Mesenchymal stem cell (in vitro differentiated cells and primary cell): ENCODE measurements at regions not wholly inside any gene's neighbourhood (a gene's known extent, or its start where the extent isn't known, plus 50 kb on each side); places are given as distances from the start of the nearest gene placed in this dataset.

Experiments
- DNase-seq: peaks from one replicate; pipeline ENCODE4 v3.0.0-alpha.2; 2013
- H2AFZ ChIP-seq: one replicate; pipeline ENCODE4 v1.6.1; 2013; ENCODE audit warnings: low read depth, mild to moderate bottlenecking, control low read depth, inconsistent platforms, low read length, moderate library complexity
- H2AK5ac ChIP-seq: 2 replicates; pipeline ENCODE4 v1.6.1; 2013; ENCODE audit warnings: low read length, moderate library complexity, mild to moderate bottlenecking, inconsistent platforms; ENCODE audit not compliant: severe bottlenecking
- H2BK120ac ChIP-seq: one replicate; pipeline ENCODE4 v1.6.1; 2013; ENCODE audit warnings: low read depth, mild to moderate bottlenecking, inconsistent platforms, low read length, moderate library complexity
- H2BK12ac ChIP-seq, 2 experiments: one replicate each; pipeline ENCODE4 v1.6.1; 2013; ENCODE audit warnings: inconsistent platforms in 2 of 2, low read length in 2 of 2, mild to moderate bottlenecking in 2 of 2, moderate library complexity in 2 of 2, control low read depth in 1 of 2
- H2BK15ac ChIP-seq: one replicate; pipeline ENCODE4 v1.6.1; 2013; ENCODE audit warnings: mild to moderate bottlenecking, low read depth, inconsistent platforms; ENCODE audit not compliant: poor library complexity, severe bottlenecking
- H2BK5ac ChIP-seq: 2 replicates; pipeline ENCODE4 v1.6.1; 2013; ENCODE audit warnings: low read depth, mild to moderate bottlenecking, low read length, control low read depth, inconsistent platforms; ENCODE audit not compliant: poor library complexity, severe bottlenecking
- H3K14ac ChIP-seq, 2 experiments: one replicate each; pipeline ENCODE4 v1.6.1; 2013; ENCODE audit warnings: inconsistent platforms in 2 of 2, low read length in 2 of 2, control low read depth in 1 of 2, mild to moderate bottlenecking in 1 of 2, moderate library complexity in 1 of 2
- H3K18ac ChIP-seq, 2 experiments: one replicate each; pipeline ENCODE4 v1.6.1; 2013; ENCODE audit warnings: inconsistent platforms in 2 of 2, low read length in 2 of 2, control low read depth in 1 of 2, low read depth in 1 of 2, mild to moderate bottlenecking in 1 of 2
- H3K23ac ChIP-seq, 2 experiments: one replicate each; pipeline ENCODE4 v1.6.1; 2013; ENCODE audit warnings: inconsistent platforms in 2 of 2, low read length in 2 of 2, mild to moderate bottlenecking in 2 of 2, moderate library complexity in 2 of 2, control low read depth in 1 of 2
- H3K27ac ChIP-seq: 2 replicates; pipeline ENCODE4 v1.5.1; 2013; ENCODE audit warnings: mild to moderate bottlenecking, moderate library complexity, low read length, control low read depth, inconsistent platforms; ENCODE audit not compliant: poor library complexity, severe bottlenecking
- H3K27me3 ChIP-seq, 2 experiments: 2 replicates each; pipeline versions ENCODE4 v1.6.1 to v1.7.0; 2013; ENCODE audit warnings: low read length in 2 of 2, mild to moderate bottlenecking in 2 of 2, moderate library complexity in 2 of 2, control low read depth in 1 of 2, inconsistent platforms in 1 of 2; ENCODE audit not compliant: control insufficient read depth in 1 of 2, insufficient read depth in 1 of 2
- H3K36me3 ChIP-seq, 2 experiments: 2 replicates each; pipeline versions ENCODE4 v1.6.1 to v1.7.0; 2013; ENCODE audit warnings: low read length in 2 of 2, control low read depth in 1 of 2, inconsistent platforms in 1 of 2, low read depth in 1 of 2, mild to moderate bottlenecking in 1 of 2; ENCODE audit not compliant: insufficient read depth in 2 of 2, control insufficient read depth in 1 of 2
- H3K4ac ChIP-seq, 2 experiments: one replicate each; pipeline ENCODE4 v1.6.1; 2013; ENCODE audit warnings: inconsistent platforms in 2 of 2, low read length in 2 of 2, mild to moderate bottlenecking in 2 of 2, moderate library complexity in 2 of 2, control low read depth in 1 of 2, low read depth in 1 of 2
- H3K4me1 ChIP-seq: 2 replicates; pipeline ENCODE4 v1.6.1; 2013; ENCODE audit warnings: low read depth, low read length, control low read depth; ENCODE audit not compliant: control insufficient read depth, insufficient read depth
- H3K4me2 ChIP-seq: 2 replicates; pipeline ENCODE4 v1.6.1; 2013; ENCODE audit warnings: low read length, mild to moderate bottlenecking, inconsistent platforms; ENCODE audit not compliant: poor library complexity, severe bottlenecking
- H3K4me3 ChIP-seq, 2 experiments: 2 replicates each; pipeline versions ENCODE4 v1.5.1 to v1.7.0; 2013; ENCODE audit warnings: low read length in 2 of 2, mild to moderate bottlenecking in 2 of 2, control low read depth in 1 of 2, low read depth in 1 of 2; ENCODE audit not compliant: insufficient read depth in 1 of 2
- H3K79me1 ChIP-seq: replicated peaks from 2 replicates; pipeline ENCODE4 v1.6.1; 2013; ENCODE audit warnings: mild to moderate bottlenecking, control low read depth, low read length, inconsistent platforms; ENCODE audit not compliant: poor library complexity, severe bottlenecking
- H3K9ac ChIP-seq: 2 replicates; pipeline ENCODE4 v1.7.0; 2013; ENCODE audit warnings: mild to moderate bottlenecking, low read length, moderate library complexity
- H3K9me3 ChIP-seq: 2 replicates; pipeline ENCODE4 v1.7.0; 2013; ENCODE audit warnings: mild to moderate bottlenecking, low read length; ENCODE audit not compliant: control insufficient read depth
- H4K8ac ChIP-seq: one replicate; pipeline ENCODE4 v1.6.1; 2013; ENCODE audit warnings: inconsistent platforms, mild to moderate bottlenecking, low read length, moderate library complexity
- H4K91ac ChIP-seq: one replicate; pipeline ENCODE4 v1.6.1; 2013; ENCODE audit warnings: mild to moderate bottlenecking, low read length, inconsistent platforms
- WGBS: methylation state at CpG from one replicate; pipeline ENCODE4 v1.1.7; 2013; ENCODE audit warnings: mixed read lengths; 5-methylcytosine and 5-hydroxymethylcytosine counted together

DNA sequence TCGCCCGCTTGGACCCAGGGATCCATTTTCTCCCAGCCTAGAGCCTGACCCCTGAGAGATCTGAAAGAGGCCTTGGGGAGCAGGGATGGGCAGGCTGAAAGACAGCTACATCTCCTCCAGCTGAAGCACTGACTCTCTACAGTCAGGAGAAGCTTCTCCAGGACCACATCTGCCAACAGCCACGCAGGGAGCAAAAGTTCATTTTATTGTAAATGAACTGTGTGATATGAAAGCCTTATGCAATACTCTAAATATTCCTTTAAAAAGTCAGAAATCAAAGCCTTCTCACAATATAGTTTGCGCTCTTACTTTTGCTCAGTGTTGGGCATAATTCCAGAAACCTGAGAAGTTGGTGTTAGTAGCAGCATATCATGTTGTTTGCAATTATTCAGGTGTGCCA, 428.9 kb upstream of the RAB6C start:
- H3K27ac ChIP-seq, result no peak overlapping the region
- no peak overlapping the region for H2BK5ac ChIP-seq
- no peak overlapping the region for H3K9ac ChIP-seq
- H3K27me3 ChIP-seq, result no peaks in the 10 kb centered on the region
- H4K91ac ChIP-seq, result no peak overlapping the region
- WGBS, result 83% methylated on average over 3 of the region's 4 CpGs
- no peak overlapping the region for H2BK12ac ChIP-seq
- no peaks in the 10 kb centered on the region for H3K9me3 ChIP-seq
- H2BK15ac ChIP-seq, result no peak overlapping the region
- no peak overlapping the region for H3K18ac ChIP-seq
- no peaks in the 10 kb centered on the region for H3K36me3 ChIP-seq
- H3K23ac ChIP-seq, result no peak overlapping the region
- no peak overlapping the region for H2AFZ ChIP-seq
- no peak overlapping the region for H2BK120ac ChIP-seq
- no peak overlapping the region for H4K8ac ChIP-seq
- no peak overlapping the region for H2AK5ac ChIP-seq
- H3K4me2 ChIP-seq, result no peak overlapping the region
- H3K4ac ChIP-seq, result no peak overlapping the region
- no peak overlapping the region for H3K4me3 ChIP-seq
- H3K4me1 ChIP-seq, result no peaks in the 10 kb centered on the region
- no peak overlapping the region for H3K14ac ChIP-seq
- no peaks in the 10 kb centered on the region for H3K79me1 ChIP-seq
- no peak for DNase-seq

DNA sequence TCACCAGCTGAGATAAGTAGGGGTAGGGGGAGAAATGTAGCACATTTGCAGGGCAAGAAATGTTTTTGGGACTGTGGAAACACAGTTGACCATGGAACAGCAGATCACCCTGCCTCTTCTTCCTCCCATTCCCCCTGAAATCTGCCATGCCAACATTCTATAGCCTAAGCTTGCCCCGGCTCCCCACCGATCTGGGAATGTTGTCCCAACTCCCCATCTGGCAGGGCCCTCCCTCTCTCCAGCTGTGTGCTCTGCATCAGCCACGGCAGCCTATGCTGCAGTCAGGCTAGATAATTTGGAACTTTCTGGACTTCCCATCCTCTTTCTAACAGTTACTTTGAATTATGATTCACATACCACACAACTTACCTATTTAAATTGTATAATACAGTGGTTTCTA, 425.1 kb upstream of the RAB6C start:
- Histone ChIP-seq H3K36me3 (no peaks in the 10 kb centered on the region), H3K18ac (no peak overlapping the region)

DNA sequence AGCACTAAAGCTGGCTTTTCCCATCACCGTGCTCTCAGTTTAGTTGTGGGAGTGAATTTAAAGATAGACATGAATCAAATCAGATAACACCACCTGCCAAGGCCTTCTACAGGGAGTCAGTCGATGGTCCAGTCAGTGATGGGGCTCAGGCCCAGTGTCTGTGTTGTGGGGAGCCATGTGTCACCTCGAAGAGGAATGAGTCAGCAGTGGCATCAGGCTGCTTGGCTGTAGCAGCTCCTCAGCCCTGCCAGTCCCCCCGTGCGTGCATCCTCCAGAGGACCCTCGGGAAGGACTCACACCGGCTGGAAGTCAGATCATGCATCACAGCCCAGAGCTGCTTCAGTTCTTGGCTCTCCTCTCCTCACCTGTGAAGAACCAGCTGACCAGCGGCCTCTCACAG, 420.4 kb upstream of the RAB6C start:
- no peak overlapping the region for H2BK12ac ChIP-seq
- H3K23ac ChIP-seq, result no peak overlapping the region
- H3K79me1 ChIP-seq, result no peaks in the 10 kb centered on the region
- no peak overlapping the region for H3K4me3 ChIP-seq
- H3K14ac ChIP-seq, result no peak overlapping the region
- H3K27me3 ChIP-seq, result no peaks in the 10 kb centered on the region
- H3K9me3 ChIP-seq, result no peaks in the 10 kb centered on the region
- H2AFZ ChIP-seq, result no peak overlapping the region
- H3K4me2 ChIP-seq, result no peak overlapping the region
- H3K36me3 ChIP-seq, result no peaks in the 10 kb centered on the region
- WGBS, result 64% methylated on average over 8 of the region's 8 CpGs
- H4K91ac ChIP-seq, result no peak overlapping the region
- H2AK5ac ChIP-seq, result no peak overlapping the region
- H4K8ac ChIP-seq, result no peak overlapping the region
- no peak for DNase-seq
- H2BK5ac ChIP-seq, result no peak overlapping the region
- H3K27ac ChIP-seq, result no peak overlapping the region
- no peak overlapping the region for H3K4ac ChIP-seq
- H3K4me1 ChIP-seq, result no peaks in the 10 kb centered on the region
- H3K18ac ChIP-seq, result no peak overlapping the region
- H2BK15ac ChIP-seq, result no peak overlapping the region
- no peak overlapping the region for H2BK120ac ChIP-seq
- H3K9ac ChIP-seq, result no peak overlapping the region

More for the DNA sequence above, 425.1 kb upstream of the RAB6C start:
- H4K91ac ChIP-seq, result no peak overlapping the region
- no peak overlapping the region for H2BK120ac ChIP-seq
- no peaks in the 10 kb centered on the region for H3K9me3 ChIP-seq
- 25% methylated on average over 3 of the region's 3 CpGs for WGBS
- H3K27ac ChIP-seq, result no peak overlapping the region
- H2AK5ac ChIP-seq, result no peak overlapping the region
- DNase-seq, result no peak
- no peak overlapping the region for H2BK15ac ChIP-seq
- no peak overlapping the region for H3K23ac ChIP-seq
- H3K27me3 ChIP-seq, result no peaks in the 10 kb centered on the region
- no peak overlapping the region for H3K4ac ChIP-seq
- no peak overlapping the region for H3K4me3 ChIP-seq
- no peaks in the 10 kb centered on the region for H3K79me1 ChIP-seq
- H2AFZ ChIP-seq, result no peak overlapping the region
- H3K4me2 ChIP-seq, result no peak overlapping the region
- no peak overlapping the region for H3K14ac ChIP-seq
- no peak overlapping the region for H2BK12ac ChIP-seq
- no peak overlapping the region for H4K8ac ChIP-seq
- H2BK5ac ChIP-seq, result no peak overlapping the region
- H3K9ac ChIP-seq, result no peak overlapping the region
- no peaks in the 10 kb centered on the region for H3K4me1 ChIP-seq

DNA sequence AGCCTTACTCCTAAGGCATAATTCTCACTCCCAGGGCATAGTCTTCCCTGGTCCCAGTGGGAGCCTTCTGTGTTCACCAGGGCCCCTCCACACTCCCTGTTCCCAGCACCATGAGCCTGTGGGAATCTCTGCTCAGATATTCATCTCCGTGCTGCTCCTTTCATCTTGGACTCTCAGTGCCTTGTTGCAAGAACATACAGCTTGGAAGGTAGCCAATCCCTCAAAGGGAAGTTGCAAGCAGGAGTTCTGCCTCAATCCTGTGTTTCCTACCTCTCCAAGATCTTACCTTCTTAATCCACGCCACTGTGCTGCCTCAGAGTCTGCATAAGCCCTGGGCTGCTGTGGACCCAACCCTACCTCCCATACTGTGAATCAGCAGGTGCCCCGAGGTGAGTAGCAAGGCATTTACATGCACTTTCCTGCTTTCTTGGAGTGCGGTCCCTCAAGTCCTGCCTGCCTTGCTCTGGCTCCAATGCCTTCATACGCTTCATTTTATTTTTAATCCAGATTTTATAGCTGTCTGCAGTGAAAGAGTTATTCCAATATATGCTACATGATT, 413.8 kb upstream of the RAB6C start:
- no peak overlapping the region for H2AFZ ChIP-seq
- H3K27me3 ChIP-seq, result no peaks in the 10 kb centered on the region
- no peak overlapping the region for H4K8ac ChIP-seq
- no peak overlapping the region for H2AK5ac ChIP-seq
- no peaks in the 10 kb centered on the region for H3K79me1 ChIP-seq
- no peak overlapping the region for H2BK15ac ChIP-seq
- no peak overlapping the region for H3K27ac ChIP-seq
- no peak overlapping the region for H3K4me2 ChIP-seq
- no peak overlapping the region for H3K4me3 ChIP-seq
- H2BK120ac ChIP-seq, result no peak overlapping the region
- H3K18ac ChIP-seq, result no peak overlapping the region
- no peaks in the 10 kb centered on the region for H3K36me3 ChIP-seq
- H2BK12ac ChIP-seq, result no peak overlapping the region
- no peak overlapping the region for H3K9ac ChIP-seq
- H3K23ac ChIP-seq, result no peak overlapping the region
- no peak overlapping the region for H4K91ac ChIP-seq
- H2BK5ac ChIP-seq, result no peak overlapping the region
- H3K4ac ChIP-seq, result no peak overlapping the region
- peaks cover 12% of the 10 kb centered on the region for H3K9me3 ChIP-seq
- no peaks in the 10 kb centered on the region for H3K4me1 ChIP-seq
- no peak for DNase-seq
- H3K14ac ChIP-seq, result no peak overlapping the region
- WGBS, result 38% methylated on average over 4 of the region's 5 CpGs
